Astrocyte of the cerebellum (primary cell): ENCODE measurements at regions not wholly inside any gene's neighbourhood (a gene's known extent, or its start where the extent isn't known, plus 50 kb on each side); places are given as distances from the start of the nearest gene placed in this dataset.

Experiments
- DNase-seq: peaks from one replicate; pipeline ENCODE4 v3.0.0-alpha.2; 2011; ENCODE audit warnings: low read depth
- H3K4me3 ChIP-seq: 2 replicates; pipeline ENCODE4 v1.5.1; 2011; ENCODE audit warnings: mild to moderate bottlenecking, low read depth, low read length, moderate library complexity
- in situ Hi-C: cut with HindIII; loops from 2 replicates; pipeline ENCODE4 v1.10.0; 2017; ENCODE audit warnings: low sequenced_read_pairs
- TF ChIP-seq, protein P1 (sequence below): IDR thresholded peaks from 2 replicates; pipeline ENCODE4 v1.5.1; 2012; ENCODE audit warnings: low read length, low read depth, moderate library complexity, mild to moderate bottlenecking; ENCODE audit errors: missing control alignments

DNA sequence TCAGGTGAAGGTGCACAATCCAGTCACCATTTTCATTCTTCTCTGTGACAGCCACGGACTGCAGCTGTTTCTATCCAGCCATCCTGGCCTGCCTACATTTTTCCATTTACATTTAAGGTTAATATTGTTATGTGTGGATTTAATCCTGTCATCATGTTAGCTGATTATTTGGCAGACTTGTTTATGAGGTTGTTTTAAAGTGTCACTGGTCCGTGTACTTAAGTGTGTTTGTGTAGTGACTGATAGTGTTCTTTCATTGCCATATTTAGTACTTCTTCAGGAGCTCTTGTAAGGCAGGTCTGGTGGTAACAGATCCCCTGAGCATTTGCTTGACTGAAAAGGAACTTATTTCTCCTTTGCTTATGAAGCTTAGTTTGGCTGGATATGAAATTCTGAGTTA lies 364.2 kb downstream of the JRKL start:
- in situ Hi-C loops = no loop called here
- H3K4me3 ChIP-seq = no peak overlapping the region
- DNase-seq = no peak
- TF ChIP-seq, protein P1, sequence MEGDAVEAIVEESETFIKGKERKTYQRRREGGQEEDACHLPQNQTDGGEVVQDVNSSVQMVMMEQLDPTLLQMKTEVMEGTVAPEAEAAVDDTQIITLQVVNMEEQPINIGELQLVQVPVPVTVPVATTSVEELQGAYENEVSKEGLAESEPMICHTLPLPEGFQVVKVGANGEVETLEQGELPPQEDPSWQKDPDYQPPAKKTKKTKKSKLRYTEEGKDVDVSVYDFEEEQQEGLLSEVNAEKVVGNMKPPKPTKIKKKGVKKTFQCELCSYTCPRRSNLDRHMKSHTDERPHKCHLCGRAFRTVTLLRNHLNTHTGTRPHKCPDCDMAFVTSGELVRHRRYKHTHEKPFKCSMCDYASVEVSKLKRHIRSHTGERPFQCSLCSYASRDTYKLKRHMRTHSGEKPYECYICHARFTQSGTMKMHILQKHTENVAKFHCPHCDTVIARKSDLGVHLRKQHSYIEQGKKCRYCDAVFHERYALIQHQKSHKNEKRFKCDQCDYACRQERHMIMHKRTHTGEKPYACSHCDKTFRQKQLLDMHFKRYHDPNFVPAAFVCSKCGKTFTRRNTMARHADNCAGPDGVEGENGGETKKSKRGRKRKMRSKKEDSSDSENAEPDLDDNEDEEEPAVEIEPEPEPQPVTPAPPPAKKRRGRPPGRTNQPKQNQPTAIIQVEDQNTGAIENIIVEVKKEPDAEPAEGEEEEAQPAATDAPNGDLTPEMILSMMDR = no peak

DNA sequence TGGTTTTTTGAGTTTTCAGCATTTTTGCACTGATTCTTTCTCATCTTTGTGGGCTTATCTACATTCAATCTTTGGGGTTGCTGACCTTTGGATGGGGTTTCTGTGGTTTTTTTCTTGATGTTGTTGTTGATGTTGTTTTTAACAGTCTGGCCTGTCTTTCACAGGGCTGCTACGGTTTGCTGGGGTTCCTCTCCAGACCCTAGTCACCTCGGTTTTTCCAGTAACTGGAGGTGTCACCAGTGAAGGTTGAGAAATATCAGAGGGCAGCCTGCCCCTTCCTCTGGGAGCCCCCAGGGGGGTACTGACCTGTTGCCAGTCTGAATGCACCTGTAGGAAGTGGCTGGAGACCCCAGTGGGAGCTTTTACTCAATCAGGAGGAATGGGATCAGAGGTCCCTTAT lies 365.4 kb downstream of the JRKL start:
- TF ChIP-seq, protein P1 = no peak
- DNase-seq = no peak
- in situ Hi-C loops = no loop called here
- H3K4me3 ChIP-seq = no peak overlapping the region

DNA sequence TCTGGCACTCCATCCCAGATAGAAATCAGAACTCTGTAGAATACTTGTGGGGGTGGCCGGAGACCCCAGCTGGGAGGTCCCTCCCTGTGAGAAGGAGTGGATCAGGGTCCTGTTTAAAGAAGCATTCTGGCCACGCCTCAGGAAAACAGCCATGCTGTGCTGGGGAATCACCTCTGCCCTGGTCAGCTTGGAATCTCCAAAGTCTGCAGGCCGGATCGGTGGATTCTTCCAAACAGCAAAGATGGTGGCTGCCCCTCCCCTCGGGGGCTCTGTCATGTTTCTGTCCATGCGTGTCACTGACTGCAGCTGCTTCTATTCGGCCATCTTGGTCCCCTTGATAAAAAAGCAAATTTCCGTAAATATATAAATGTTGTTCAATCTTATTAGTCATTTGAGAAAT lies 365.9 kb downstream of the JRKL start:
- in situ Hi-C loops = no loop called here
- DNase-seq = no peak
- H3K4me3 ChIP-seq = no peak overlapping the region
- TF ChIP-seq, protein P1 = no peak

DNA sequence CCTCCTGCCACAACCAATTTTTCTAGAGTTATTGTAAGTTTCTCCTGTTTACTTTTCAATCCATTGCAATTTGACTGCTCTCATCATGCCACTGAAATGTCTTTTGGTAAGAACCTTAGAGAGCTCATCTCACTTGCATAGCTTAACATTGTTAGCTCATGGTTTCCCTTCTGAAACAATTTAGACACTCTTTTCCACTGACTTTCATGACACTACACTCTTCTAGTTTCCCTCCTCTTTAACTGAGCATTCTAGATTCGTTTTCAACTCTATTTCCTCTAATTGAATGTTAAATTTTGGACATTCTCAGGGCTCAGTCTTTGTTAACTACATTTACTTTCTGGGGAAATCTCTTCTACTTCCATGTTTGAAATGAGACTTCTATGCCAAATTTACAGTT lies 369.1 kb downstream of the JRKL start:
- no peak for DNase-seq
- TF ChIP-seq, protein P1 = no peak
- in situ Hi-C loops = no loop called here
- no peak overlapping the region for H3K4me3 ChIP-seq

DNA sequence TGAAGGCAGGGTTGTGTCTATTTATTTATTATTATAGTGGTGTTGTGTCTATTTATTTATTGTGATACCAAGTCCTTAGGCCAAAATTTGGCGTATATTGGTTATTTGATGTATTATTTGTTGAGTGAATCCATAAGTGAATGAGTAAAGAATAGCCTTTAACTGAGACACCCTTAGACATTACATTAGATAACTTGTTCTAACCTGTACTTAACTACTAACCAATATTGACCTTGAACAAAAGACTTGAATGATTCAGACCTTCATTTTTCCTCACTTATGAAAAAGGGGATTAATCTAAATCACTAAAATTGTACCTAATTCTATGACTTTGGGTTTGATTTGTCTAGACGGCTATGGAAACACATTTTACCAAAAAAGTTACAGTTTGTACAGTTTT lies 370.5 kb downstream of the JRKL start:
- H3K4me3 ChIP-seq = no peak overlapping the region
- in situ Hi-C loops = no loop called here
- TF ChIP-seq, protein P1 = no peak
- no peak for DNase-seq

DNA sequence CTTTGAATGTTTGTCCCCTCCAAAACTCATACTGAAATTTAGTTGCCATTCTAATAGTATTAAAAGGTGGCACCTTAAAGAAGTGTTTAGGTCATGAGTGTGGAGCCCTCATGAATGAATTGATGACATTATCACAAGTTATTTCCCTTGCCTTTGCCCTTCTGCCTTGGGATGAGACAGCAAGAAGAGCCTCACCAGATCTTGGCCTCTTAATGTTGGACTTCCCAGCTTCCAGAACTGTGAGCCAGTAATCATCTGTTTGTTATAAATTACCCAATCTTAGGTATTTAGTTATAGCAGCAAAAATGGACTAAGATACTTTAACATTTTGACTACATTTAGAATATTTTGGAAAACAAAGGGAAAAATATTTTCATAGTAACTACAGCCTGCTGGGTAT lies 371.0 kb downstream of the JRKL start:
- no peak for DNase-seq
- in situ Hi-C loops = no loop called here
- H3K4me3 ChIP-seq = no peak overlapping the region
- TF ChIP-seq, protein P1 = no peak

DNA sequence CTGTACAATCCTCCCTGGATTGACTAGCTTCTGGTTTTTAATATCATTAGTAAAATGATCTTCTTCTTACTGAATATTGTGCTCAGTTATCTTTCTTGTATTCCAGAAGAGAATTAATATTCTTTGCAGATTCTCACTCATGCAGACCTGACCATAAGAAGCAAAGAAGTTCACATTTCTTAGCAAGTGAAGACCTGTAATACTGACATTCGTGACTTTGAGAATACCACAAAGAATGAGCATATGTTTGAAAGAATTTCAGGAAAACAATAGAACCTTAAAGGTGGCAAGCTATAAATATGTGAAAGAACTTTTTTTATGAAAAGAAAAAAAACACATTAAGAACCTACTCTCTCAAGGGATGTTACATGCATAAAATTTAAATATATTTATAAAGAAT lies 371.6 kb downstream of the JRKL start:
- no peak for DNase-seq
- TF ChIP-seq, protein P1 = no peak
- H3K4me3 ChIP-seq = no peak overlapping the region
- in situ Hi-C loops = no loop called here
